RWPE2 (cell line): ENCODE measurements at regions not wholly inside any gene's neighbourhood (a gene's known extent, or its start where the extent isn't known, plus 50 kb on each side); places are given as distances from the start of the nearest gene placed in this dataset.
"Not testable (repeated sequence)": the region's sequence is repeated elsewhere in the genome, so short reads cannot be mapped to it uniquely, and the experiment has no call there.

Source experiments
- ATAC-seq: fragments of 200-7000 bp; cut with Tn5 transposase; 3 replicates; pipeline ENCODE4 v1.9.1; 2021; ENCODE audit warnings: low read depth
- DNase-seq: peaks from one replicate; pipeline ENCODE4 v3.0.0-alpha.2; 2020; ENCODE audit warnings: low spot score
- H3K27ac ChIP-seq: fragments of 450-650 bp; 2 replicates; pipeline ENCODE4 v1.5.1; 2017; ENCODE audit warnings: mild to moderate bottlenecking; ENCODE audit not compliant: poor library complexity, severe bottlenecking
- H3K27me3 ChIP-seq: fragments of 250-450 bp; sonication (Bioruptor Pico); 2 replicates; pipeline ENCODE4 v1.5.1; 2021; ENCODE audit warnings: mild to moderate bottlenecking, moderate library complexity; ENCODE audit not compliant: insufficient read depth, poor library complexity, severe bottlenecking
- H3K36me3 ChIP-seq: fragments of 250-450 bp; sonication (Bioruptor Pico); 2 replicates; pipeline ENCODE4 v1.5.1; 2020; ENCODE audit warnings: low read depth, mild to moderate bottlenecking, moderate library complexity
- H3K4me1 ChIP-seq: fragments of 250-450 bp; sonication (Bioruptor Pico); 2 replicates; pipeline ENCODE4 v1.5.1; 2021; ENCODE audit warnings: mild to moderate bottlenecking, moderate library complexity; ENCODE audit not compliant: insufficient read depth, poor library complexity, severe bottlenecking
- H3K4me3 ChIP-seq: fragments of 250-450 bp; sonication (Bioruptor Pico); 2 replicates; pipeline ENCODE4 v1.5.1; 2021; ENCODE audit warnings: mild to moderate bottlenecking, moderate library complexity; ENCODE audit not compliant: severe bottlenecking
- H3K9me3 ChIP-seq: fragments of 250-450 bp; sonication (Bioruptor Pico); 2 replicates; pipeline ENCODE4 v1.5.1; 2021; ENCODE audit warnings: mild to moderate bottlenecking, moderate library complexity; ENCODE audit not compliant: severe bottlenecking
- TF ChIP-seq, protein P1 (sequence below): fragments of 450-650 bp; IDR thresholded peaks from one replicate; pipeline ENCODE4 v1.5.1; 2017; ENCODE audit warnings: mild to moderate bottlenecking, moderate library complexity; ENCODE audit not compliant: poor library complexity, severe bottlenecking

GRCh38 chr1:197843401-197843800, 59.0 kb upstream of the C1orf53 start:
- Histone ChIP-seq H3K9me3 (no peaks in the 10 kb centered on the region), H3K36me3 (no peaks in the 10 kb centered on the region), H3K4me1 (peaks cover 9% of the 10 kb centered on the region), H3K27me3 (no peaks in the 10 kb centered on the region), H3K27ac (no peak overlapping the region), H3K4me3 (no peak overlapping the region)
- TF ChIP-seq, protein P1, sequence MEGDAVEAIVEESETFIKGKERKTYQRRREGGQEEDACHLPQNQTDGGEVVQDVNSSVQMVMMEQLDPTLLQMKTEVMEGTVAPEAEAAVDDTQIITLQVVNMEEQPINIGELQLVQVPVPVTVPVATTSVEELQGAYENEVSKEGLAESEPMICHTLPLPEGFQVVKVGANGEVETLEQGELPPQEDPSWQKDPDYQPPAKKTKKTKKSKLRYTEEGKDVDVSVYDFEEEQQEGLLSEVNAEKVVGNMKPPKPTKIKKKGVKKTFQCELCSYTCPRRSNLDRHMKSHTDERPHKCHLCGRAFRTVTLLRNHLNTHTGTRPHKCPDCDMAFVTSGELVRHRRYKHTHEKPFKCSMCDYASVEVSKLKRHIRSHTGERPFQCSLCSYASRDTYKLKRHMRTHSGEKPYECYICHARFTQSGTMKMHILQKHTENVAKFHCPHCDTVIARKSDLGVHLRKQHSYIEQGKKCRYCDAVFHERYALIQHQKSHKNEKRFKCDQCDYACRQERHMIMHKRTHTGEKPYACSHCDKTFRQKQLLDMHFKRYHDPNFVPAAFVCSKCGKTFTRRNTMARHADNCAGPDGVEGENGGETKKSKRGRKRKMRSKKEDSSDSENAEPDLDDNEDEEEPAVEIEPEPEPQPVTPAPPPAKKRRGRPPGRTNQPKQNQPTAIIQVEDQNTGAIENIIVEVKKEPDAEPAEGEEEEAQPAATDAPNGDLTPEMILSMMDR, result no peak
- DNase-seq (no peak), ATAC-seq (no peak)

DNA sequence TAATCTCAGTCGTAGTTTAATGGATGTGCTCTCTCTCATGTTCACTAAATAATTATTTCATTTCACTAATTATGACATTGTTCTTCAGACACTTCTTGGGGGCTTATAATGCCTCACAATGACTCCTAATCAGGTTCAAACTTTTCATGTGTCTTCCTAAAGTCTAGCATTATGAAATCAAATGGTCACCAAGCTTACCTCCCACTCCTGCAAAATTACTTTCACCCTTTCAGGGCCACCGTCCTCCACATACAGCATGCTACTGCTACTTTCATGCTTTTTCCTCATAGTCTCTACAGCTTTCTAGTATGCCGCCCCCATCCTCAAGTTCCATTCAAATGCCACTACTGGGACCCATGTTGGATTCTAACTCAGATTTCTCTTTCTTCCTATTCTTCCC, 59.8 kb upstream of the C1orf53 start:
- no peak overlapping the region for H3K27ac ChIP-seq
- H3K4me3 ChIP-seq, result no peak overlapping the region
- H3K36me3 ChIP-seq, result no peaks in the 10 kb centered on the region
- peaks cover 16% of the 10 kb centered on the region for H3K4me1 ChIP-seq
- DNase-seq (no peak), ATAC-seq (no peak)
- no peaks in the 10 kb centered on the region for H3K9me3 ChIP-seq
- TF ChIP-seq, protein P1, result no peak
- H3K27me3 ChIP-seq, result no peaks in the 10 kb centered on the region

DNA sequence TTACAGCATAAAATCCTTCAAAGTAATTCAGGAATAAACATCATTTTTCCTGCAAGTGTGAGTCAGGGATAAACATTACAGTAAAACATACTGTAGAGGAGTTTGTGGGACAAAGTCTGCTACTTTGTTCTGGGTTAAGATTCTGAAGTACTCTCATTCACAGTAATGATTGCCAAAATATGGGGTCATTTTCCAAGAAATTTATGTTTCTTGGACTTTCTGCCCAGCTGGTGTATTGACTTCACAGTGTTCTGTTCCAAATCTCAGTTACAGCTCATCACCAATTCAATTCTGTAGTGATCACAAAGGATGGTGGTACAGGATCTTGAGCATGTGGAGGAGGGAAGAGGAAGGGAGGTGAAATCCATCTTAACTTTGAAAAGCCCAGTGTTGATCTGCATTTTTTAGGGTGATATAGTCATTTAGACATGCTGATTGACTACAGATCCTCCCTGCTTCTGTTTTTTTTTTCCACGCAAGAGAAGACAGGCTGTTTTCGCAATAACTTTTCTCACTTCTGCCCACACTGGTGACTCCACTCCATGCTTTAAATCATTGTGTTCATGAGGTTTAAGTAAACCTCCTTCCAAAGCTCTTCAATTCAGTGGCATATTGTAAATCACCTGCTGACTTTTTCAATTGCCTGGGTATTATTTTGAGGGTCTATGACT, 60.4 kb upstream of the C1orf53 start:
- Histone ChIP-seq H3K27ac (no peak overlapping the region), H3K4me3 (no peak overlapping the region), H3K9me3 (no peaks in the 10 kb centered on the region), H3K4me1 (peaks cover 18% of the 10 kb centered on the region), H3K27me3 (no peaks in the 10 kb centered on the region), H3K36me3 (no peaks in the 10 kb centered on the region)
- DNase-seq (no peak), ATAC-seq (no peak)
- TF ChIP-seq, protein P1, result no peak

DNA sequence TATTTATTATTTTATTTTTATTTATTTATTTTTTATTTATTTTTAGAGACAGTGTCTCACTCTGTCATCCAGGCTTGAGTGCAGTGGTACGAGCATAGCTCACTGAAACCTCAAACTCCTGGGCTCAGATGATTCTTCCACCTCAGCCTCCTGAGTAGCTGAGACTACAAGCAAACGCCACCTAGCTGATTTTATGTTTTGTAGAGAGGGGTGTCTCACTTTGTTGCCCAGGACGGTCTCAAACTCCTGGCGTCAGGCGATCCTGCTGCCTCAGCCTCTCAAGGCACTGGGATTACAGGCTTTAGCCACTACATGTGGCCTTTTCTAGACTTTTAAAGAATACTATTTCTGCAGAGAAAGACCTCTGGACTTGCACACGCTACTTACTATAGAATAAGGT, 61.3 kb upstream of the C1orf53 start:
- no peak for DNase-seq
- Histone ChIP-seq H3K36me3 (no peaks in the 10 kb centered on the region), H3K9me3 (no peaks in the 10 kb centered on the region), H3K4me1 (peaks cover 18% of the 10 kb centered on the region), H3K27ac (no peak overlapping the region), H3K27me3 (no peaks in the 10 kb centered on the region), H3K4me3 (no peak overlapping the region)
- no peak for ATAC-seq
- TF ChIP-seq, protein P1, result no peak

GRCh38 chr1:197839786-197840185, 62.6 kb upstream of the C1orf53 start:
- ATAC-seq, H3K4me3 ChIP-seq, H3K9me3 ChIP-seq, H3K27ac ChIP-seq, H3K27me3 ChIP-seq, DNase-seq, H3K36me3 ChIP-seq: not testable (repeated sequence)
- peaks cover 18% of the 10 kb centered on the region for H3K4me1 ChIP-seq
